K562 (cell line): ENCODE measurements at regions not wholly inside any gene's neighbourhood (a gene's known extent, or its start where the extent isn't known, plus 50 kb on each side); places are given as distances from the start of the nearest gene placed in this dataset.

Experiments used
- CBX5 ChIP-seq: IDR thresholded peaks from 2 replicates; pipeline ENCODE4 v1.6.1; 2014; ENCODE audit warnings: low read depth, borderline replicate concordance
- CCNT2 ChIP-seq: IDR thresholded peaks from 2 replicates; pipeline ENCODE4 v1.6.1; 2011; ENCODE audit warnings: borderline replicate concordance, low read depth, mild to moderate bottlenecking, moderate library complexity, mixed read lengths, low read length; ENCODE audit not compliant: insufficient read length; ENCODE audit errors: extremely low read depth
- CHD4 ChIP-seq: fragments of 200-600 bp; sonication (generic); IDR thresholded peaks from 3 replicates; pipeline ENCODE4 v1.6.1; 2012; ENCODE audit warnings: low read depth, mild to moderate bottlenecking, mixed read lengths, low read length, inconsistent platforms; ENCODE audit not compliant: insufficient read depth, insufficient replicate concordance, poor library complexity, severe bottlenecking
- ETV6 ChIP-seq, 3 experiments: fragments of 150-350 bp in 1 of 3; sonication (generic) in 1 of 3; formaldehyde crosslinking in 1 of 3; IDR thresholded peaks; 2 replicates each; pipeline versions ENCODE4 v1.6.1 to v1.8.0; 2014 to 2022; ENCODE audit warnings: borderline replicate concordance in 2 of 3, low read depth in 2 of 3, antibody characterized with exemption in 1 of 3, low read length in 1 of 3, mild to moderate bottlenecking in 1 of 3, missing genetic modification reagents in 1 of 3
- HMGXB4 ChIP-seq: sonication (generic); formaldehyde crosslinking; IDR thresholded peaks from 2 replicates; pipeline ENCODE4 v1.8.1; 2023; ENCODE audit warnings: mild to moderate bottlenecking, missing genetic modification reagents
- HOXB6 ChIP-seq: fragments of 250-450 bp; sonication (Bioruptor Pico); IDR thresholded peaks from 2 replicates; pipeline ENCODE4 v1.5.1; 2022; ENCODE audit warnings: mild to moderate bottlenecking, borderline replicate concordance
- JUN ChIP-seq, 2 experiments: sonication (generic) in 1 of 2; formaldehyde crosslinking in 1 of 2; IDR thresholded peaks; 2 replicates each; pipeline versions ENCODE4 v1.6.1 to v1.8.0; 2012 to 2022; ENCODE audit warnings: borderline replicate concordance in 2 of 2, mild to moderate bottlenecking in 2 of 2, improper control_type of control experiment in 1 of 2, low read depth in 1 of 2, low read length in 1 of 2, missing genetic modification reagents in 1 of 2
- SMARCB1 ChIP-seq: IDR thresholded peaks from 2 replicates; pipeline ENCODE4 v1.6.1; 2011; ENCODE audit warnings: improper control_type of control experiment, low read depth; ENCODE audit not compliant: insufficient read length
- SUPT5H ChIP-seq: fragments of 450-650 bp; IDR thresholded peaks from 2 replicates; pipeline ENCODE4 v1.6.1; 2016
- ZNF184 ChIP-seq: sonication (generic); formaldehyde crosslinking; IDR thresholded peaks from 2 replicates; pipeline ENCODE4 v1.5.0; 2020; ENCODE audit warnings: missing genetic modification reagents
- ZNF282 ChIP-seq: sonication (generic); formaldehyde crosslinking; IDR thresholded peaks from 2 replicates; pipeline ENCODE4 v1.8.1; 2023; ENCODE audit warnings: missing genetic modification reagents

DNA sequence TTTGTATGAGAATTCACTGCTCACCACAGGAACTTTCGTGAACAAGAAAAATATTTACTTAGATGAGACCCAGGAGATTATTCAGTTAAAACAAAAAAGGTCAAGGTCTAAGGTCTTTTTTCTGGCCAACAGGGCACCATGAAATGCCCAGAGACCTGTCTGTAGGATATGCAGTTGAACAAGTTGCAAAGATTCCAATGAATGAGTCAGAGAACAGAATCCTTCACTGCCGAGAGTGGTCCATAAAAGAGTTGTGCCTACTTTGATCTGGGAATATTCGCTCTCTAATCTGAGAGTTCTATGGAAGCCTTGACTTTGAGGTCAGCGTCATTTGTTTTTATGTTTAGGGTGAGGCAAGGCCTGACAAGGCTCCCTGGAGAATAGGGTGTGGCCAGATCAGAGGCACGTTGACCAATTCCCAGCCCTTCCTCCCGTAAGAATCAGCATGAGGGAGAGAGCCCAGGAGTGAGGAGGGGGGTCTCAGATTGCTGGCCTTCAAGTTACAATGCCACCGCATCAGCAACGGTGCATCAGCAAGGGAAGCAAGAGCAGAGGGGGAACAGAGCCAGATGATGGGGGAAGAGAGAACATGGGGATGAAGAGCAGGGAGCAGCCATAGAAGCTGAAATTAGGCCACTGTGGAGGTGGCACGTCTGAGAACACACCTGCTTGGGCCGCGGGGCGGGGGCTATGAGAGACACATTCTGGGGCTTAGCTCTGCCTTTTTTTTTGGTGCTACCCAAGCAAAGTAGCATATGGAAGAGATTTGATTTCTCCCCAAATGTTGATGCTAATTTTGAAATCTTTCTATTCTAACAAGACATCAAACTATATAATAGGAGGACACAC is 206.4 kb upstream of the RAB4A start:
- TF ChIP-seq SMARCB1 (no peak), CBX5 (no peak), ETV6 (IDR thresholded peaks at IDR 0.05; ENCODE audit: borderline replicate concordance in 1 of 2, low read depth in 2 of 2, low read length in 1 of 2) (no peak), ETV6 (CRISPR knock-in tag; IDR thresholded peaks at IDR 0.05; ENCODE audit: borderline replicate concordance) (no peak), HOXB6 (CRISPR knock-in tag) (no peak), CHD4 (no peak), ZNF184 (CRISPR knock-in tag) (no peak), CCNT2 (no peak), JUN (IDR thresholded peaks at IDR 0.05; ENCODE audit: borderline replicate concordance, low read depth, low read length) (no peak), JUN (CRISPR knock-in tag; IDR thresholded peaks at IDR 0.05; ENCODE audit: borderline replicate concordance) (no peak), HMGXB4 (CRISPR knock-in tag) (no peak), SUPT5H (no peak), ZNF282 (CRISPR knock-in tag) (no peak)
